IPS-NIHi11 (cell line): ENCODE measurements at regions not wholly inside any gene's neighbourhood (a gene's known extent, or its start where the extent isn't known, plus 50 kb on each side); places are given as distances from the start of the nearest gene placed in this dataset.
"Not testable (repeated sequence)": the region's sequence is repeated elsewhere in the genome, so short reads cannot be mapped to it uniquely, and the experiment has no call there.

Experiments used
- DNase-seq: peaks from one replicate; pipeline ENCODE4 v3.0.0; 2012; ENCODE audit warnings: mixed read lengths, low spot score

GRCh38 chr14:51342226-51342625 lies 102.2 kb downstream of the TMX1 start:
- no peak for DNase-seq

GRCh38 chr14:51351997-51352396 lies 112.0 kb downstream of the TMX1 start:
- DNase-seq: no peak

GRCh38 chr14:51353901-51354300 lies 113.9 kb downstream of the TMX1 start:
- DNase-seq: no peak

- no peak for DNase-seq
These were observed 114.8 kb downstream of the TMX1 start for GRCh38 chr14:51354846-51355245.

- DNase-seq: no peak
These were observed 116.3 kb downstream of the TMX1 start for GRCh38 chr14:51356381-51356780.

GRCh38 chr14:51357250-51357649 lies 117.2 kb downstream of the TMX1 start:
- DNase-seq: no peak

- no peak for DNase-seq
These were observed 120.5 kb downstream of the TMX1 start for GRCh38 chr14:51360592-51360991.

GRCh38 chr14:51365241-51365965 lies 125.4 kb downstream of the TMX1 start:
- DNase-seq: no peak

GRCh38 chr14:51366460-51366859 lies 126.4 kb downstream of the TMX1 start:
- DNase-seq: not testable (repeated sequence)

GRCh38 chr14:51366866-51367599 lies 127.0 kb downstream of the TMX1 start:
- peak; percentile 10 for DNase-seq

- no peak for DNase-seq
These were observed 127.5 kb downstream of the TMX1 start for GRCh38 chr14:51367600-51367931.

GRCh38 chr14:51368721-51369163 lies 128.7 kb downstream of the TMX1 start:
- DNase-seq: no peak

- DNase-seq: peak; percentile 56
These were observed 129.8 kb downstream of the TMX1 start for GRCh38 chr14:51369814-51370213.

- DNase-seq: no peak
These were observed 130.8 kb downstream of the TMX1 start for GRCh38 chr14:51370758-51371386.

- DNase-seq: not testable (repeated sequence)
These were observed 137.1 kb downstream of the TMX1 start for GRCh38 chr14:51377186-51377585.

GRCh38 chr14:51382506-51382905 lies 142.5 kb downstream of the TMX1 start:
- DNase-seq: no peak

- DNase-seq: no peak
These were observed 146.4 kb downstream of the TMX1 start for GRCh38 chr14:51386411-51386810.

- DNase-seq: no peak
These were observed 147.1 kb downstream of the TMX1 start for GRCh38 chr14:51386983-51387735.

- DNase-seq: no peak
These were observed 152.4 kb downstream of the TMX1 start for GRCh38 chr14:51392416-51392815.

- DNase-seq: no peak
These were observed 154.3 kb downstream of the TMX1 start for GRCh38 chr14:51394384-51394783.

GRCh38 chr14:51394804-51395203 lies 154.8 kb downstream of the TMX1 start:
- no peak for DNase-seq

- no peak for DNase-seq
These were observed 155.4 kb downstream of the TMX1 start for GRCh38 chr14:51395361-51395849.
